ENCODE measurements at regions not wholly inside any gene's neighbourhood (a gene's known extent, or its start where the extent isn't known, plus 50 kb on each side); places are given as distances from the start of the nearest gene placed in this dataset.

GRCh38 chr21:16311229-16311628, 581.4 kb downstream of the USP25 start:
- no peak for DNase-seq

GRCh38 chr21:16312321-16312720, 582.5 kb downstream of the USP25 start:
- DNase-seq: no peak

GRCh38 chr21:16315223-16315622, 585.4 kb downstream of the USP25 start:
- DNase-seq: no peak

GRCh38 chr21:16318651-16319300, 589.0 kb downstream of the USP25 start:
- no peak for DNase-seq

- DNase-seq: no peak
These were observed 590.3 kb downstream of the USP25 start for GRCh38 chr21:16320110-16320509.

GRCh38 chr21:16322454-16322853, 592.7 kb downstream of the USP25 start:
- no peak for DNase-seq

GRCh38 chr21:16323596-16323995, 593.8 kb downstream of the USP25 start:
- DNase-seq: no peak

- DNase-seq: no peak
These were observed 594.8 kb downstream of the USP25 start for GRCh38 chr21:16324630-16325029.

GRCh38 chr21:16330082-16330907, 600.5 kb downstream of the USP25 start:
- DNase-seq: peak; percentile 12

- DNase-seq: no peak
These were observed 601.1 kb downstream of the USP25 start for GRCh38 chr21:16330908-16331268.

GRCh38 chr21:16337266-16337665, 607.5 kb downstream of the USP25 start:
- no peak for DNase-seq

GRCh38 chr21:16342932-16343331, 613.1 kb downstream of the USP25 start:
- DNase-seq: no peak

GRCh38 chr21:16343776-16344175, 614.0 kb downstream of the USP25 start:
- DNase-seq: no peak

- DNase-seq: no peak
These were observed 616.0 kb downstream of the USP25 start for GRCh38 chr21:16345757-16346156.

GRCh38 chr21:16347223-16347622, 617.4 kb downstream of the USP25 start:
- no peak for DNase-seq

- no peak for DNase-seq
These were observed 624.0 kb downstream of the USP25 start for GRCh38 chr21:16353764-16354163.

- DNase-seq: no peak
These were observed 628.2 kb downstream of the USP25 start for GRCh38 chr21:16357994-16358393.

GRCh38 chr21:16358784-16359183, 629.0 kb downstream of the USP25 start:
- no peak for DNase-seq

- no peak for DNase-seq
These were observed 633.3 kb downstream of the USP25 start for GRCh38 chr21:16363100-16363499.

- peak; percentile 61 for DNase-seq
These were observed 633.7 kb downstream of the USP25 start for GRCh38 chr21:16363518-16363917.

- DNase-seq: no peak
These were observed 636.4 kb downstream of the USP25 start for GRCh38 chr21:16366207-16366606.

- DNase-seq: no peak
These were observed 637.3 kb downstream of the USP25 start for GRCh38 chr21:16367079-16367478.

GRCh38 chr21:16370186-16370585, 640.4 kb downstream of the USP25 start:
- DNase-seq: no peak

GRCh38 chr21:16372586-16372985, 642.8 kb downstream of the USP25 start:
- no peak for DNase-seq

GRCh38 chr21:16376673-16377072, 646.9 kb downstream of the USP25 start:
- DNase-seq: no peak
